ENCODE measurements at regions not wholly inside any gene's neighbourhood (a gene's known extent, or its start where the extent isn't known, plus 50 kb on each side); places are given as distances from the start of the nearest gene placed in this dataset.

- no peaks in the 10 kb centered on the region for H3K27me3 ChIP-seq (ENCODE audit: low read length)
- H3K9me3 ChIP-seq (ENCODE audit: insufficient read depth, low read length): no peaks in the 10 kb centered on the region
- no peak overlapping the region for H3K9ac ChIP-seq (ENCODE audit: low read length)
- H3K36me3 ChIP-seq (ENCODE audit: low read length): no peaks in the 10 kb centered on the region
- no peaks in the 10 kb centered on the region for H3K9me2 ChIP-seq (replicated peaks; ENCODE audit: insufficient read depth, low read length)
- TF ChIP-seq EZH2phosphoT487 (conservative IDR thresholded peaks at IDR 0.05; ENCODE audit: low read length) (no peak), CTCF (IDR thresholded peaks at IDR 0.05; ENCODE audit: insufficient read depth, low read length, poor library complexity, severe bottlenecking) (no peak)
- H3K79me2 ChIP-seq (ENCODE audit: insufficient read depth, low read length): no peaks in the 10 kb centered on the region
- no peak overlapping the region for H3K4me3 ChIP-seq (ENCODE audit: insufficient read depth, low read length, poor library complexity, severe bottlenecking)
- no peaks in the 10 kb centered on the region for H3F3A ChIP-seq (ENCODE audit: insufficient read depth)
- H4K20me1 ChIP-seq (ENCODE audit: low read depth, low read length): no peaks in the 10 kb centered on the region
- no peak overlapping the region for H3K4me2 ChIP-seq (ENCODE audit: low read depth, low read length, poor library complexity, severe bottlenecking)
- no peak overlapping the region for H2AFZ ChIP-seq (ENCODE audit: low read depth, low read length, severe bottlenecking)
- H3K27ac ChIP-seq (ENCODE audit: low read depth, low read length): no peak overlapping the region
These were observed 244.6 kb downstream of the POLR1F start for GRCh38 chr7:19464241-19464640.

- Histone ChIP-seq H3K27ac (ENCODE audit: low read depth, low read length) (no peak overlapping the region), H3F3A (ENCODE audit: insufficient read depth) (no peaks in the 10 kb centered on the region), H3K4me3 (ENCODE audit: insufficient read depth, low read length, poor library complexity, severe bottlenecking) (no peak overlapping the region), H3K27me3 (ENCODE audit: low read length) (no peaks in the 10 kb centered on the region), H3K36me3 (ENCODE audit: low read length) (no peaks in the 10 kb centered on the region), H3K9ac (ENCODE audit: low read length) (no peak overlapping the region), H3K9me2 (replicated peaks; ENCODE audit: insufficient read depth, low read length) (no peaks in the 10 kb centered on the region), H3K9me3 (ENCODE audit: insufficient read depth, low read length) (no peaks in the 10 kb centered on the region), H2AFZ (ENCODE audit: low read depth, low read length, severe bottlenecking) (no peak overlapping the region), H4K20me1 (ENCODE audit: low read depth, low read length) (no peaks in the 10 kb centered on the region), H3K79me2 (ENCODE audit: insufficient read depth, low read length) (no peaks in the 10 kb centered on the region), H3K4me2 (ENCODE audit: low read depth, low read length, poor library complexity, severe bottlenecking) (no peak overlapping the region)
- TF ChIP-seq CTCF (IDR thresholded peaks at IDR 0.05; ENCODE audit: insufficient read depth, low read length, poor library complexity, severe bottlenecking): no peak
- no peak for TF ChIP-seq EZH2phosphoT487 (conservative IDR thresholded peaks at IDR 0.05; ENCODE audit: low read length)
These were observed 245.3 kb downstream of the POLR1F start for GRCh38 chr7:19463581-19463980.

- no peak overlapping the region for H3K27ac ChIP-seq (ENCODE audit: low read depth, low read length)
- H3K4me2 ChIP-seq (ENCODE audit: low read depth, low read length, poor library complexity, severe bottlenecking): no peak overlapping the region
- no peak overlapping the region for H2AFZ ChIP-seq (ENCODE audit: low read depth, low read length, severe bottlenecking)
- H3K27me3 ChIP-seq (ENCODE audit: low read length): no peaks in the 10 kb centered on the region
- no peak overlapping the region for H3K9ac ChIP-seq (ENCODE audit: low read length)
- no peak for TF ChIP-seq EZH2phosphoT487 (conservative IDR thresholded peaks at IDR 0.05; ENCODE audit: low read length)
- no peaks in the 10 kb centered on the region for H4K20me1 ChIP-seq (ENCODE audit: low read depth, low read length)
- H3K9me2 ChIP-seq (replicated peaks; ENCODE audit: insufficient read depth, low read length): no peaks in the 10 kb centered on the region
- H3K36me3 ChIP-seq (ENCODE audit: low read length): no peaks in the 10 kb centered on the region
- no peaks in the 10 kb centered on the region for H3K79me2 ChIP-seq (ENCODE audit: insufficient read depth, low read length)
- no peaks in the 10 kb centered on the region for H3K9me3 ChIP-seq (ENCODE audit: insufficient read depth, low read length)
- no peaks in the 10 kb centered on the region for H3F3A ChIP-seq (ENCODE audit: insufficient read depth)
- no peak overlapping the region for H3K4me3 ChIP-seq (ENCODE audit: insufficient read depth, low read length, poor library complexity, severe bottlenecking)
These were observed 253.2 kb downstream of the POLR1F start for GRCh38 chr7:19455623-19456022.

- H3K9me2 ChIP-seq (replicated peaks; ENCODE audit: insufficient read depth, low read length): no peaks in the 10 kb centered on the region
- no peak overlapping the region for H3K4me2 ChIP-seq (ENCODE audit: low read depth, low read length, poor library complexity, severe bottlenecking)
- no peak for TF ChIP-seq CTCF (IDR thresholded peaks at IDR 0.05; ENCODE audit: insufficient read depth, low read length, poor library complexity, severe bottlenecking)
- no peak for TF ChIP-seq EZH2phosphoT487 (conservative IDR thresholded peaks at IDR 0.05; ENCODE audit: low read length)
- no peaks in the 10 kb centered on the region for H3K79me2 ChIP-seq (ENCODE audit: insufficient read depth, low read length)
- no peak overlapping the region for H2AFZ ChIP-seq (ENCODE audit: low read depth, low read length, severe bottlenecking)
- H3K4me3 ChIP-seq (ENCODE audit: insufficient read depth, low read length, poor library complexity, severe bottlenecking): no peak overlapping the region
- H3K36me3 ChIP-seq (ENCODE audit: low read length): no peaks in the 10 kb centered on the region
- H3K9me3 ChIP-seq (ENCODE audit: insufficient read depth, low read length): no peaks in the 10 kb centered on the region
- H3K27me3 ChIP-seq (ENCODE audit: low read length): no peaks in the 10 kb centered on the region
- H3F3A ChIP-seq (ENCODE audit: insufficient read depth): no peaks in the 10 kb centered on the region
- no peaks in the 10 kb centered on the region for H4K20me1 ChIP-seq (ENCODE audit: low read depth, low read length)
- H3K9ac ChIP-seq (ENCODE audit: low read length): no peak overlapping the region
- no peak overlapping the region for H3K27ac ChIP-seq (ENCODE audit: low read depth, low read length)
These were observed 260.7 kb downstream of the POLR1F start for GRCh38 chr7:19448091-19448490.
